NCI-H1092 treated with DMSO at 0.1 percent for 48 hours (cell line): ENCODE measurements at regions not wholly inside any gene's neighbourhood (a gene's known extent, or its start where the extent isn't known, plus 50 kb on each side); places are given as distances from the start of the nearest gene placed in this dataset.
"Not testable (repeated sequence)": the region's sequence is repeated elsewhere in the genome, so short reads cannot be mapped to it uniquely, and the experiment has no call there.

Experiments used
- DNase-seq: peaks from one replicate; lab custom pipeline; 2025; lab: John Stamatoyannopoulos, UW

DNA sequence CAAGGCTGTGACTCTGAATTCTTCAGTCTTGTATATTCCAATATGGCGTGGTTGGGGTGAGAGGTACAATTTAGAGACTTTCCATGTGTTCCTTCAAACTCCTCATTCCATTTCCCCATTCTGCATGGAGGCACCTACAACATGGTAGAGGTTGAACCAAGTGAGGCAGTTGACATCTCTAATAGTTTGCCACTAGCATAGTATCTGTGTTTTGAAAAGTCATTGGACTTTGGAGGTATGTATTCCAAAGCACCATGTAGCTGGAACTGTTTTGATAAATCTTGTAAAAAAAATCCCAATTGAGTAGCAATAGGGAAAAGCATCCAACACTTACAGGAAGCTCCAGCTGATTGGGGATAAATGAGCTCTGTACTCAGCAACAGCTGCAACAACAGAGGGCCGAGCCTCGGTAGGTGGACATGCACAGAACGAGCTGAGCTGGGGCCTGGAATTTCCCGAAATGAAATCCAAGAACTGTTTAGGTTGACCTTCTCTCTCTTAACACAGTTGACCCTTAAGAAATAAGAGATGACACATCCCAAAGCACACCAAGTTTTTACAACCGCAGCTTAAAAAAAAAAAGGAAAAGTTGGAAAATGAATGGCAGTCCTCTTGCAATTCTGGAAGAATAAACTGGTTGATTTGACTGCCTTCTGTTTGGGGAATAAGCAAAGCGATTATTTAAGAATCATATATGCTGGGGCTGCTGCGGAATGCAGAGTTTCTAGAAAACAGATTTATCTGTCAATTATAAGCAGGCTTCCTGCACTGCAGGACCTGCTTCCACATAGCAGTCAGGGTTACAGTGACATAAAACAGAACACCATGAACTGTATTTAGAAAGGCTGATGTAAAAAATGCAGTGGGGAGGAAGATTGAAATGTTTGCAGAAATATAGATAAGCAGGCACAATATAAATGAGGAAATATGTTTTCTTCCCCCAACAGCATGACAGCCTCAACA is 194.6 kb upstream of the KRR1 start:
- no peak for DNase-seq

DNA sequence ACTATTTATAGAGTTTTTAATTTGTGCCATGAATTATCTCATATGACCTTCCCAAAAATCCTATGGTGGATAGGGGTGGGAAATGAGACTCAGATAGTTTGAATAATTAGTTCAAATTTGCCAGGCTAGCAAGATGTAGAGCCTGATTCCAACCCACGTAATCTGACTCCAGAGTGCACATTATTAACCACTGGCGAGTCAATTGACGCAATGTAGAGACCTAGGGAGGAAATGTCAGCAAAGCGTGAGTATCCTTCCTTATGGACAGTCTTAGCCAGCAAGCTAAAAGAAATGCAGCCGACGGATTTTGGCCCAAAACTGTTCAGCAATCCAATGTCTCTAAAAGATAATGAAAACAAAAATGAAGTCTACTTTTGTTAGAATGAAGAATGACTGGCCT is 193.3 kb upstream of the KRR1 start:
- no peak for DNase-seq

DNA sequence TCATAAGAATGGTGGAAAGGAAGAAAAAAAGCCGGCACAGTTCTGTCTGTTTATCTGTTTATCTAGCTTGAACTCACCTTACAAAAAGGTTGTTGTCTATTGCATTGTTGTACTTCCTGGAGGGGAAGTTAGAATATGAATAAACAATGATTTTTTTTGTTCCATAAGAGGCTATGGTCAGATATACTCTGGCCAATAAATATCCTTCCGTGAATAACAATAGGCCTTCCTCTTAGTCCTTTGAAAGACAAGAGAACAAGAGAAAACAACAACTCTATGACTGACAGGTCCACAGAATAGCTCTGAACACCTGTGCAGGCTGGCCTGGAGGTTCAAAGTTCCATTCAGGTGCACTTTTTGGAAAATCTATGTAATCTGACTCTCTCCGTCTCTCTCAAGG is 192.8 kb upstream of the KRR1 start:
- no peak for DNase-seq

DNA sequence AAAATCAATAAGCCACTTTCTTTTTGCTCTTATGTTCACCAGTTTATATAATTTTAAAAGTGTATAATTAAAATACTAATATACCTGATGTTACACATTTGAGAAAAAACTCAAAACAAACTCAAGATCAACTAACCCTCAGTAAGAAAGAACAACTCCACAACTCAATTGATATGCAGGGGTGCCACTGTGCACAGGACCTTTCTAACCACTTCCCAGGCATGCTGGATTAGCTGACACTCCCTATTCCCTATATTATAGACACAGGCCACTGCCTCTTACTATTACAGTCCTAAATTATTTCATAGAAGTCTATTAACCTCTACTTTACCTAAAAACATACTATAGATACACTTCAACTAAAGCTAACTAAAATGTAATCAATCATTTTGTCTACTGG is 191.7 kb upstream of the KRR1 start:
- no peak for DNase-seq

DNA sequence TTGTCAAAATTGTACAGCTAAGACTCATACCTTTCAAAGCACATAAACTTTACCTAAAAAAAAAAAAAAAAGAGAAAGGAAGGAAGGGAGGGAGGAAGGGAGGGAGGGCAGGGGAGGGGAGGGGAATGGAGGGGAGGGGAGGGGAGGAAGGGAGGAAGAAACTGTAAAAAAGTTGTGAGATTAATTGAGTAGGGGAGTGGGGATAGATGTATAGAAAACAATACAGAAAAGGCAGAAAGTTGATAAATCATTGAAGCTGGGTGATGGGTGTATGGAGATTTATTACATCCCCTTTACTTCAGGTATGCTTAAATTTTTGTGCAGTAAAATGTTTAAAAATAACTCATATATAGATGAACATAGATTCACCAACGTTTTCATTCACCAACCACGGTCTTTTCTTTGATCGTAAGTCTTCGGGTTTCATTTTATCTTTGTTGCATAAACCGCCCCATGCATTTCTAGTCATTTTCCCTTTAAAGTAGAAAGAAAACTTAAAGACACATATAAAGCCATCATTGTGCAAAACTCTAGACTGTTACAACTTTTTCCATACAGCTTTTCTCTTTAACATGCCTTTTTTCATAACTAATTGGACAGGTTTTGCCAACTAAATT is 191.2 kb upstream of the KRR1 start:
- DNase-seq: no peak

DNA sequence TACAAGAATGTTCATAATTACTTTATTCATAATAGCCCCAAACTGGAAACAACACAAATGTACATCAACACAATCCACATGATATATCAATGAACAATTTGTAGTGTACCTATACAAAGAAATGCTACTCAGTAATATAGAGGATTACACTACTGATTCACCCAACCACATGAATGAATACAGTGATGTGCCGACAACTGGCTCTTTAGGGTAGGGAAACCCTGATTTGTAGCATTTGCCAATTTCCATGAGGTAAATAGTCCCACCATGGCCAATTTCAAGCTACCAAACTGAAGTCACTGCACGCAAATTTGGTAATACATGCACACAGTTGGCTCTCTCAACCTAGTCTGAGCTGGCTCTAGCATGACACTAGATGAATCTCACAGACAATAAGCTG is 190.4 kb upstream of the KRR1 start:
- no peak for DNase-seq

DNA sequence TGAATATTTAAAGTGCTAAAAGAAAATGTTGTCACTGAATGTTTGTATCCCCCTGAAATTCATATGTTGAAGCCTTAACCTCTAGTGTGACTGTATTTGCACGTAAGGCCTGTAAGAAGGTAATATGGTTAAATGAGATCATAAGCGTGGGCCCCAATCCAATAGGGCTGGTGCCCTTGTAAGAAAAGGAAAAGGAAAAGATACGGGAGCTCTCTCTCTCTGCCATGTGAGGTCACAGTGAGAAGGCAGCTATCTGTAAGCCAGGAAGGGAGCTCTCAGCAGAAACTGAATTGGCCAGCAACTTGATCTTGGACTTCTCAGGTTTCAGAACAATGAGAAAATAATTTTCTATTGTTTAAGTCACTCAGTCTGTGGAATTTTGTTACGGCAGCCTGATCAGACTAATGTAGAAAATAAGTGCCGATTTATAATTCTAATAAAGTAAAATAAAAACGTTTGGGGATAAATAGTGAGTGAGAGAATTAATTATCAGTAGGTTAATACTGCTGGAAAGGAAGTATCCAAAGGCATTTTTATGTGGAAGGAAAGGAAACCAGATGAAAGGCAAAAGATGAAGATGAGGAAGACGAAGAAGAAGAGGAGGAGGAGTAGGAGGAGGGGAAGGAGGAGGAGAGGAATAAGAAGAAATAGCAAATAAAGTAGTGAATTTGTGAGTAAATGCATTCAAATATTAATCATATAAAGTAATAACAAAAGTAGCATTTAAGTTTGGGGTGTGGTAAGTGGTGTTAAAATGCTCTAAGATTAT is 188.5 kb upstream of the KRR1 start:
- no peak for DNase-seq

DNA sequence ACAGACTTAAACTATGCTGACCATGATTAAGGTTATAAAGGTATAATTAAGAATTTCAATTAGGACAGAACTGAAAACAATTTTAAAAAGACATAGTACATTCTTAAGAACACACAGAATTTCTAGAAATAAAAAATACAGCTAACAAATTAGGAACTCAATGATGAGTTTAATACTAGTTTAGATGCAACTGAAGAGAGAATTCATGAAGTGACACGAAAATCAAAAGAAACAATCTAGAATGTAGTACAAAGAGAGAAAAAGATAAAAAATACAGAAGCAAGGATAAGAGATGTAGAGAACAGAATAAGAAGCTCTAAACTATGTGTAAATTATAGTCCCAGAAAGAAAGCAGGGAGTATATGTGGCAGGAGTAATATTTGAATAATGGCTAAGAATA is 187.8 kb upstream of the KRR1 start:
- no peak for DNase-seq

DNA sequence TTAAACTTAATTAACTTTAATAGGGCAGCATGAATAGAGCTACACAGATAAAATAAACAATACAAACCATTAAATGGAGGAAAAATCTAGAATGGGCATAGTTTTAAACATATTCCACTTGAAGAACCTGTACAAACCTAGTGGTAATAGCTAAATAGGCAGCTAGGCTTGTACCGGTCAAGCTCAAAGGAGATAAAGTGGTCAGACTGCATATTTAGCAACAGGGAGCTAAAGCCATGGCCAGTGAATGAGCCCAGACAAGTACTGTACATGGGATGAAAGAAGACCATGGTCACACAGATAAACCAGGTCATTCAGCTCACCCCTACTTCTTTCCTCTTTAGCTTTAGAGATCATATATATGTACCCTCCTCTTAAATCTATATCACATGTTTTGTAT is 186.6 kb upstream of the KRR1 start:
- DNase-seq: no peak

DNA sequence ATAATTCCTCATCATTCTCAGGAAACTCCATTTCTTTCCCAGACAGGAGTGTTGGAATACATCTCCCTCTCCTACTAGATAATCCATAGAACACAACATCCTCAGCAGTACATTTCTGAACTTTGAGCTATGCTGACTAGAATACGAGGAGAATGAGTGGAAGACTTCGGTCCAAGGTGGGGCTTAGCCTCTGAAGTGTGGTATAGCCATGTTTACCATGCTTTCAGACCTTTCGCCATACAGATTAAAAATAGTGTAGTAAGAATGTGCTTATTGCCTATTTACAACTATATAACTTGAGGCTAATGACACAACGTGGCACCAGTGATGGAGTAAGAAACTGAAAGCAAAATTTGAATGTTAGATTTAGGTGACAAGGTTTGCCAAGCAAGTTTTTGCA is 184.5 kb upstream of the KRR1 start:
- DNase-seq: no peak

DNA sequence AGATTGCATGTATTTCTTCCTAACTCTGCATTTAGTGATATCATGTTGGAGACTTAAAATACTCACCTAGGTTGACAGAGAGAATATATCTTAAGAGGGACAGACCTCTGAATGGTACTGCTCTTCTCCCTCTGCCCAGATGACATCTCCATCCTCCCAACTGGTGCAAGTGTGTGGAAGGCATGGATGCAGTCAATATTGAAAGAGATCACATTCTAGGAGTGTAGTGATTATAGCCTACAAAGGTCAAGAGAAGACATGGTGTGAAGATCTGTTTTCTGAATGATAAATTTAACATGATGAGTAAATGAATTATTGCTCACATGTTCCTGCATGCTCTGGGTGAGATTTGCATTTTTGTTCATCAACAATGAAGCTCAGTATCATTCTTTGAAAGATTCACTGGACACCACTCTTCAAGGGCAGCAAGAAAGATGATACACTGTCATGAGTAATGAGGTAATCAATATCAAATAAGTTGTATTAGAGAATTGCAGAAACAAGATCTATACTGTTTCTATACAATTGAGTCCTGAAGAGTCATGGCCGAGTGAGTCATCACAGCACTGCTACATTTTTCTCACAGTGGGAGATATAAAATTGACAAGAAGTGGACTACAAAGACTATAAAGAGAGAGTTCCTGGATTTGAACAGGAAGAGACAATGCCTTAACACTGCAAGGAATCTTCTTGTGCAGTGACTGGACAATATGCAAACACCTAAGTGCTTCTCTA is 183.3 kb upstream of the KRR1 start:
- no peak for DNase-seq

DNA sequence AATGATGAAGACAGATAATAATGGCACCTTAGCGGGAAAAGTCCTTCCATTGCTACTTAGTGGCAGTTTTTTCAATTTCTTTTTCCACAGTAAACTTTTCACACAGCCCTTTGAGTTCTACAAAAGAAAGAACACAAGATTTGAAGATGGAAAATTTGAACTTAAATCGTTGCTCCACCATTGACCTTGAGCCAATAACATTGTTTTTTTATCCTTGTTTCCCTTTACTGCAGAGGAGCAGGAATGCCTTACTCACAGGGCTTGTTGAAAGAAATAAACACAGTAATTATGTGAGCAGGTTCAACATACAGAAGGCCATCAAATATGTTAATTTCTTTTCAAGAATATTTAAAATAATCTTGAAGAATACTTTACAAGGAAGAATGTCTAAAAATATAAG is 181.5 kb upstream of the KRR1 start:
- no peak for DNase-seq

DNA sequence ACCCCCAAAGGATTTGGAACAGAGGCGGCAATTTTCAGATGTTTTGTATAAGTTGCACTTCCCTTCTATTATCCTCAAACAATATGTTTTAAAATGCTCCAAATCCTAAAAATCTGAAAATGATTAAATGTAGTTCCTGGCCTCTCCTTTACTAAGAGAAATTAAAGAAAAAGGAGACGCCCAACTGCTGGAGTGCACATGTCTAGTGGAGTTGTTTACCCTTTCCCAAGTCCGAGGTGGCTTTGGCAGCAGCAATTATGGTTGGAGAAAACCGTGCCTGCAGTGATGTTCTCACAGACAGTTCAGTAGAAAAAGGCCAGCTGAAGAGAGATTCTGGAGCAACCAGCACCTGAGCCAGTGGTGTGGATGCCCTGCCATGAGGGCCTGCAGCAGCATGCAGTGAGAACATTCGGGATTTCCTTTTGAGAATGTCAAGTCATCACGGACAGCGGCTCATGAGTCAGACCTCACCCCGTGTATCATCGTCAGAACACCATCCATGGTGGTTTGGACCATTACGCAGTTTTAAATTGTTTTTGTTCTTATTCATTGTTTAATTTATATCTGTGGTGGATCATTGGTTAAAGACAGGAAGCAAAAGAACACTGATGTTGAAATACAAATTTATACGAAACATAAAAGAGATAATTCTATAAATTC is 179.0 kb upstream of the KRR1 start:
- DNase-seq: no peak

DNA sequence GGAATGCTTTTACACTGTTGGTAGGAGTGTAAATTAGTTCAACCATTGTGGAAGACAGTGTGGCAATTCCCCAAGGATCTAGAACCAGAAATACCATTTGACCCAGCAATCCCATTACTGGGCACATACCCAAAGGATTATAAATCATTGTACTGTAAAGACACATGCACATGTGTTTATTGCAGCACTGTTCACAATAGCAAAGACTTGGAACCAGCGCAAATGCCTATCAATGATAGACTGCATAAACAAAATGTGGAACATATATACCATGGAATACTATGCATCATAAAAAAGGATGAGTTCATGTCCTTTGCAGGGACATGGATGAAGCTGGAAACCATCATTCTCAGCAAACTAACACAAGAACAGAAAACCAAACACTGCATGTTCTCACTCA is 174.8 kb upstream of the KRR1 start:
- not testable (repeated sequence) for DNase-seq

DNA sequence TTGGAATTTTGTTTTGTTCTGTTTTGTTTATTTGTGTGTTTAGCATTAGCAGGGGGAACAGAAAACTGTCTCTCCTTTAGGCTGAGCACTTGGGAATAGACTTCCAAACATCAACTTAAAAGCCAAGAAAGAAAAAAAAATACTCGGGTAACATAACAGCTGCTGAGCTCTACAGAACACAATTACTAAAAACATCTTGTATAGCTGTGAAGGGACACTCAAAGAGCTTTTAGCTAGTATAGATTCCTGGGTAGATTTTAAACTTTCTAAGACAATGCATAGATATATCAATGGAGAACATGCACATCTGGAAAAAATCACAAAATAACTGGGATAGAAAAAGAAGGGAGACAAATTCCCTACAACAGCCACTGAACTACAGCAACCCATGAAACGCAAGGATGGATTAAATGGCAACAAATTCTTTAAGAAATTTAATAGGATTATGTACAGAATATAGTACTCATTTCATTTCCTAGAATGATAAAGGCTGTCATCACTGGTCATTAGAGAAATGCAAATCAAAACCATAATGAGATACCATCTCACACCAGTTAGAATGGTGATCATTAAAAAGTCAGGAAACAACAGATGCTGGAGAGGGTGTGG is 174.3 kb upstream of the KRR1 start:
- no peak for DNase-seq

DNA sequence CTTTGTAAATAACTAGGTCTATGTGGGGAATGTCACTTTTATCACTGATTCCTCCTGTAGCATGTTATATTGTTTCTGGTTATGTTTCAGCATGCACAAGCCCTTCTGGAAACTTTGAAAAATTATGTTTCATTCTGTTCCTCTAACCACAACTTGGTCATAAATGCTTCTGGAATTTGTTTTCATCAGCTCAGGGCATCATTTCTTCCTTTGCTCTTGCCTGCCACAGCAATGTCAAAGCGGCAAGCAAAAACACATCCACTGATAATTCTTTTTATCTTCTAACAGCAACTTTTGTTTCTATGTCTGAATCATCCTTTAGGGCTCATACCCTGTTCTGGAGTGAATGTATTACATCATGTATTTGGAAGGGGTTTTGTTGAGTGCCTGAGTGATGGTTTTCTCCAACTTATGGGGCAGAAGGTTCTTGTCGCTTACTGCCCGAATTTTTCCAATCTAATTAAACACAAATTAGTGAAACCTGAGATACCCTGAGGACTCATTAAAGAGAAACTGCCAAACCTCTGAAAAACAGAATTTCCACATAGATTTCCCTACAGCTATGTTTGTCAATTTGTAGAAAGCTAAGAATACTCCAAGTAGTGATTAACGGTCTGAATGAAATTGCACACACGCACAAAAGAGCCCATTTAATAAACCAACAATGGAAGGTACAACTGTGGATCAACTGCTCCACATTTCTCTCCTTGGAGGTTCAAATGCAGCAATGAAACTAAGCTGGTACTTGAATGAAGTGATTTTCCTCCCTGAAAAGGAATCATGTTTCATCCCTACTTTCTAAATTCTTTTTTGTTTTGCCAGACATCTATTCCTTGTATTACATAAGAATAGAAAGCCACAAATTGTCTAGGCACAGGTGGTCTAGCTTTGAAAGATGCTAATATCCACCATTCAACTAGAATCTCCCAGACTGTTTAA is 173.5 kb upstream of the KRR1 start:
- no peak for DNase-seq

DNA sequence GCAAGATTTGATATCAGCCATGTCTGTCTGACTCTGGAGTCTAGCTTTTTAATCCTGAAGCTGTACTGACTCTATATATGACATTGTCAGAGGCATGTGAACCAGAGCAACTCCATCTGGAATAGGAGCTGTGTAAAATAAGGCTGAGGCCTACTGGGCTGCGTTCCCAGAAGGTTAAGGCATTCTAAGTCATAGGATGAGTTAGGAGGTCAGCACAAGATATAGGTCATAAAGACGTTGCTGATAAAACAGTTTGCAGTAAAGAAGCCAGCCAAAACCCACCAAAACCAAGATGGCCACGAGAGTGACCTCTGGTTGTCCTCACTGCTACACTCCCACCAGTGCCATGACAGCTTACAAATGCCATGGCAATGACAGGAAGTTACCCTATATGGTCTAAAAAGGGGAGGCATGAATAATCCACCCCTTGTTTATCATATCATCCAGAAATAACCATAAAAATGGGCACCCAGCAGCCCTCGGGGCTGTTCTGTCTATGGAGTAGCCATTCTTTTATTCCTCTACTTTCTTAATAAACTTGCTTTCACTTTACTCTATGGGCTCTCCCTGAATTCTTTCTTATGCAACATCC is 172.7 kb upstream of the KRR1 start:
- not testable (repeated sequence) for DNase-seq

DNA sequence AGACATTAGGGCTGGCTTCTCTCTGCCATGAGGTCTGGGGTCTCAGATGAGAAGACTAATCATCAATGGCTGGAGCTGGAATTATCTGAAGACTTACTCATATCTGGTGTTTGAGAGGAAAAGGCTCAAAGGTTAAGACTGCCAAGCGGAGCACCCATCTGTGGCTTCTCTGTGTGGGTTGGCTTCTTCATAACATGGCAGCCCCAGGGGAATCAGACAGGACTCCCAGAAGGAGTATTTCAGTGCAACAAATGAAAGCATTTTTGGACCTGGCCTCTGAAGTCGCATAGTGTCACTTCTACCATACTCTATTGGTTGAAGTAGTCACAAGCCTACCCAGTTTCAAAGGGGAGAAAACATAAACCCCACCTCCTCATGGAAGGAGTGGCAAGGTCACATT is 171.8 kb upstream of the KRR1 start:
- no peak for DNase-seq

DNA sequence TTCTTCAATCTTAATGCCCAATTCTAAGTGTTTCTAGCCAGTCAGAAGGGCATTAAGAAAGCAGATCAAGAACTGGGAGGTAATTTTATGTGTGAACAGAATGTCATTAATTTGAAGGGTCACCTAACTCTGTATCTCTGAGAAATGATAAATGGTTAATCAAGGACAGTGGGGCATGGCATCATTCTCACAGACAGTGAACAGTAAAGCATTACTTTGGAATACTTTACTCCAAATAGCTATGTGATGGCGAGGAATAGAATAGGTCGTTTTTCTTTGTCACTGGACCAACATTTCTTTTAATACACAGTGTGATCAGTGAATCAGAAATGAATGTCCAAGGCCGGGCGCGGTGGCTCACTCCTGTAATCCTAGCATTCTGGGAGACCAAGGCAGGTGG is 166.1 kb upstream of the KRR1 start:
- no peak for DNase-seq

DNA sequence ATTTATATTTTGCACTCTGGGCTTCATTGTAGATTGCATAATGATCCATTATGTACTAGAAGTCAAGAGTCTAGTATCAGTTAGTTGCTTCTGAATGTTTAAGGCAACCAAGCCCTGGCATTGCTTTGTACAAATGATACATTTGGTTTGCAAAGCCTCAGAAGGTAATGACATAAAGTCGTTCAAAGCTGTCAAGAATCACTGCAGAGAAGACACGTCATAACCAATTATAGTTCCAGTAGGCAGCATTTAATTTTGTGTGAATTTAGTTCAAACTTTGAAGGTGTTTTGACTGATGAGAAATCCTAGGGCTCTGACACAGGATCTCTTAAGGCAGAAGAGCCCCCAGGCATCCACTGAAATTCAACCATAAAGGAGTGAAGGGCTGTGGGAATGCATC is 163.0 kb upstream of the KRR1 start:
- DNase-seq: no peak
